ENCODE measurements at regions not wholly inside any gene's neighbourhood (a gene's known extent, or its start where the extent isn't known, plus 50 kb on each side); places are given as distances from the start of the nearest gene placed in this dataset.

GRCh38 chr15:93829115-93829870 is 402.1 kb upstream of the MCTP2 start:
- H3K4me1 ChIP-seq (ENCODE audit: control insufficient read depth in 1 of 2, insufficient read depth in 2 of 2, low read length in 2 of 2), result peaks cover 10 to 12% of the 10 kb centered on the region in 2 experiments
- no peaks in the 10 kb centered on the region for H3K79me1 ChIP-seq (ENCODE audit: low read length)
- H2AK5ac ChIP-seq (ENCODE audit: low read length), result no peak overlapping the region
- H3K36me3 ChIP-seq (ENCODE audit: control insufficient read depth in 1 of 2, insufficient read depth in 2 of 2, low read length in 2 of 2), result no peaks in the 10 kb centered on the region
- no peak overlapping the region for H3K27ac ChIP-seq (ENCODE audit: low read depth, low read length)
- no peaks in the 10 kb centered on the region for H3K79me2 ChIP-seq (ENCODE audit: control insufficient read depth, insufficient read depth, low read length, poor library complexity)
- H2BK12ac ChIP-seq (ENCODE audit: low read length), result no peak overlapping the region
- no peak overlapping the region for H4K91ac ChIP-seq (ENCODE audit: low read depth, low read length)
- H2BK120ac ChIP-seq (ENCODE audit: insufficient read depth, low read length, poor library complexity), result no peak overlapping the region
- H3K23ac ChIP-seq (ENCODE audit: low read length), result no peak overlapping the region
- H3K4me2 ChIP-seq (ENCODE audit: low read length), result no peak overlapping the region
- H2BK5ac ChIP-seq (ENCODE audit: low read depth, low read length, poor library complexity), result no peak overlapping the region
- no peak overlapping the region for H3K18ac ChIP-seq (ENCODE audit: low read length)
- H4K12ac ChIP-seq (ENCODE audit: low read depth, low read length), result no peak overlapping the region
- peaks cover 3% of the 10 kb centered on the region for H3K27me3 ChIP-seq (ENCODE audit: insufficient read depth, low read length)
- peak; percentile 94 to 96 for DNase-seq
- no peak overlapping the region for H3K4me3 ChIP-seq (ENCODE audit: low read depth, low read length)
- H3K9me3 ChIP-seq (ENCODE audit: insufficient read depth, low read depth, low read length), result no peaks in the 10 kb centered on the region
- no peak overlapping the region for H3K4ac ChIP-seq (ENCODE audit: low read depth, low read length)
- no peak overlapping the region for H2AFZ ChIP-seq (ENCODE audit: insufficient read depth, low read length, poor library complexity)
- no peak overlapping the region for H3K9ac ChIP-seq (ENCODE audit: low read length)
- no peak overlapping the region for H4K8ac ChIP-seq (ENCODE audit: low read depth, low read length)
- no peak overlapping the region for H3K14ac ChIP-seq (ENCODE audit: low read length)
- no CpG with 5 or more reads among the region's 10 CpGs for WGBS (ENCODE audit: extremely low coverage, insufficient coverage, insufficient read length)

GRCh38 chr15:93826790-93827189 is 404.6 kb upstream of the MCTP2 start:
- Histone ChIP-seq H3K4ac (ENCODE audit: low read depth, low read length) (no peak overlapping the region), H3K27ac (ENCODE audit: low read depth, low read length) (no peak overlapping the region), H4K91ac (ENCODE audit: low read depth, low read length) (no peak overlapping the region), H3K4me3 (ENCODE audit: low read depth, low read length) (no peak overlapping the region), H3K27me3 (ENCODE audit: insufficient read depth, low read length) (peaks cover 3% of the 10 kb centered on the region), H4K12ac (ENCODE audit: low read depth, low read length) (no peak overlapping the region), H4K8ac (ENCODE audit: low read depth, low read length) (no peak overlapping the region), H2AK5ac (ENCODE audit: low read length) (no peak overlapping the region), H3K4me1 (ENCODE audit: control insufficient read depth in 1 of 2, insufficient read depth in 2 of 2, low read length in 2 of 2) (peaks cover 10 to 12% of the 10 kb centered on the region in 2 experiments), H3K14ac (ENCODE audit: low read length) (no peak overlapping the region), H3K4me2 (ENCODE audit: low read length) (no peak overlapping the region), H3K79me1 (ENCODE audit: low read length) (no peaks in the 10 kb centered on the region), H2BK12ac (ENCODE audit: low read length) (no peak overlapping the region), H2AFZ (ENCODE audit: insufficient read depth, low read length, poor library complexity) (no peak overlapping the region), H3K9me3 (ENCODE audit: insufficient read depth, low read depth, low read length) (no peaks in the 10 kb centered on the region), H2BK5ac (ENCODE audit: low read depth, low read length, poor library complexity) (no peak overlapping the region), H3K79me2 (ENCODE audit: control insufficient read depth, insufficient read depth, low read length, poor library complexity) (no peaks in the 10 kb centered on the region), H3K9ac (ENCODE audit: low read length) (no peak overlapping the region), H3K36me3 (ENCODE audit: control insufficient read depth in 1 of 2, insufficient read depth in 2 of 2, low read length in 2 of 2) (no peaks in the 10 kb centered on the region), H2BK120ac (ENCODE audit: insufficient read depth, low read length, poor library complexity) (no peak overlapping the region), H3K23ac (ENCODE audit: low read length) (no peak overlapping the region), H3K18ac (ENCODE audit: low read length) (no peak overlapping the region)
- peak in 1 of 2 donors; percentile 57 for DNase-seq
- no CpG with 5 or more reads among the region's 4 CpGs for WGBS (ENCODE audit: extremely low coverage, insufficient coverage, insufficient read length)

- Histone ChIP-seq H3K9ac (ENCODE audit: low read length) (no peak overlapping the region), H2BK12ac (ENCODE audit: low read length) (no peak overlapping the region), H2AK5ac (ENCODE audit: low read length) (no peak overlapping the region), H3K18ac (ENCODE audit: low read length) (no peak overlapping the region), H3K79me1 (ENCODE audit: low read length) (no peaks in the 10 kb centered on the region), H3K4me3 (ENCODE audit: low read depth, low read length) (no peak overlapping the region), H3K27me3 (ENCODE audit: insufficient read depth, low read length) (peaks cover 3% of the 10 kb centered on the region), H3K4me1 (ENCODE audit: control insufficient read depth in 1 of 2, insufficient read depth in 2 of 2, low read length in 2 of 2) (peaks cover 10 to 12% of the 10 kb centered on the region in 2 experiments), H3K4me2 (ENCODE audit: low read length) (no peak overlapping the region), H4K91ac (ENCODE audit: low read depth, low read length) (no peak overlapping the region), H3K79me2 (ENCODE audit: control insufficient read depth, insufficient read depth, low read length, poor library complexity) (no peaks in the 10 kb centered on the region), H3K36me3 (ENCODE audit: control insufficient read depth in 1 of 2, insufficient read depth in 2 of 2, low read length in 2 of 2) (no peaks in the 10 kb centered on the region), H2AFZ (ENCODE audit: insufficient read depth, low read length, poor library complexity) (no peak overlapping the region), H3K4ac (ENCODE audit: low read depth, low read length) (no peak overlapping the region), H3K9me3 (ENCODE audit: insufficient read depth, low read depth, low read length) (no peaks in the 10 kb centered on the region), H3K27ac (ENCODE audit: low read depth, low read length) (no peak overlapping the region), H3K23ac (ENCODE audit: low read length) (no peak overlapping the region), H4K8ac (ENCODE audit: low read depth, low read length) (no peak overlapping the region), H4K12ac (ENCODE audit: low read depth, low read length) (no peak overlapping the region), H2BK5ac (ENCODE audit: low read depth, low read length, poor library complexity) (no peak overlapping the region), H3K14ac (ENCODE audit: low read length) (no peak overlapping the region), H2BK120ac (ENCODE audit: insufficient read depth, low read length, poor library complexity) (no peak overlapping the region)
- WGBS (ENCODE audit: extremely low coverage, insufficient coverage, insufficient read length), result no CpG with 5 or more reads among the region's 3 CpGs
- DNase-seq, result no peak
Observed at GRCh38 chr15:93826293-93826692, 405.1 kb upstream of the MCTP2 start.

GRCh38 chr15:93825682-93826081 is 405.7 kb upstream of the MCTP2 start:
- Histone ChIP-seq H2BK120ac (ENCODE audit: insufficient read depth, low read length, poor library complexity) (no peak overlapping the region), H3K4me3 (ENCODE audit: low read depth, low read length) (no peak overlapping the region), H3K27me3 (ENCODE audit: insufficient read depth, low read length) (peaks cover under 1% of the 10 kb centered on the region), H4K8ac (ENCODE audit: low read depth, low read length) (no peak overlapping the region), H3K79me1 (ENCODE audit: low read length) (no peaks in the 10 kb centered on the region), H2AFZ (ENCODE audit: insufficient read depth, low read length, poor library complexity) (no peak overlapping the region), H3K9me3 (ENCODE audit: insufficient read depth, low read depth, low read length) (no peaks in the 10 kb centered on the region), H2BK5ac (ENCODE audit: low read depth, low read length, poor library complexity) (no peak overlapping the region), H2BK12ac (ENCODE audit: low read length) (no peak overlapping the region), H3K4me2 (ENCODE audit: low read length) (no peak overlapping the region), H3K23ac (ENCODE audit: low read length) (no peak overlapping the region), H4K12ac (ENCODE audit: low read depth, low read length) (no peak overlapping the region), H3K4ac (ENCODE audit: low read depth, low read length) (no peak overlapping the region), H2AK5ac (ENCODE audit: low read length) (no peak overlapping the region), H3K18ac (ENCODE audit: low read length) (no peak overlapping the region), H3K14ac (ENCODE audit: low read length) (no peak overlapping the region), H4K91ac (ENCODE audit: low read depth, low read length) (no peak overlapping the region), H3K27ac (ENCODE audit: low read depth, low read length) (no peak overlapping the region), H3K36me3 (ENCODE audit: control insufficient read depth in 1 of 2, insufficient read depth in 2 of 2, low read length in 2 of 2) (no peaks in the 10 kb centered on the region), H3K79me2 (ENCODE audit: control insufficient read depth, insufficient read depth, low read length, poor library complexity) (no peaks in the 10 kb centered on the region), H3K9ac (ENCODE audit: low read length) (no peak overlapping the region), H3K4me1 (ENCODE audit: control insufficient read depth in 1 of 2, insufficient read depth in 2 of 2, low read length in 2 of 2) (peaks cover 10 to 12% of the 10 kb centered on the region in 2 experiments)
- no peak for DNase-seq
- WGBS (ENCODE audit: extremely low coverage, insufficient coverage, insufficient read length), result no CpG with 5 or more reads among the region's 4 CpGs

Data from trophoblast cell (in vitro differentiated cells and primary cell).